ENCODE measurements at regions not wholly inside any gene's neighbourhood (a gene's known extent, or its start where the extent isn't known, plus 50 kb on each side); places are given as distances from the start of the nearest gene placed in this dataset.

- Histone ChIP-seq H3K9me3 (ENCODE audit: control insufficient read depth, insufficient read depth, low read depth, low read length) (no peaks in the 10 kb centered on the region), H3K4me3 (ENCODE audit: low read depth in 2 of 2, low read length in 2 of 2) (no peak overlapping the region), H3K4me1 (ENCODE audit: control insufficient read depth, insufficient read depth, low read length) (no peaks in the 10 kb centered on the region), H3K27ac (ENCODE audit: low read length) (no peak overlapping the region), H3K36me3 (ENCODE audit: control insufficient read depth, insufficient read depth, low read length) (no peaks in the 10 kb centered on the region), H3K27me3 (ENCODE audit: control insufficient read depth, insufficient read depth, low read length) (no peaks in the 10 kb centered on the region)
- in situ Hi-C loops (cut with HindIII; ENCODE audit: low pct_unique_long_range_greater_than_20kb, low sequenced_read_pairs), result no loop called here
- ChIA-PET CTCF (no interaction called here), POLR2A (no interaction called here)
- DNase-seq (ENCODE audit: low read depth, low spot score), result no peak
- no TSS peak for BruUV-seq (replicated peaks)
- intact Hi-C loops (cut with micrococcal nuclease; ENCODE audit: unreplicated experiment), result no loop called here
- no peak for TF ChIP-seq TCF7L2 (IDR thresholded peaks at IDR 0.05; ENCODE audit: low read depth, low read length)
- TF ChIP-seq SIN3A (IDR thresholded peaks at IDR 0.05; ENCODE audit: borderline replicate concordance, insufficient read depth, low read depth, low read length), result no peak
- no peak for TF ChIP-seq POLR2AphosphoS5 (IDR thresholded peaks at IDR 0.05; ENCODE audit: low read depth, low read length)
- TF ChIP-seq, protein P1, sequence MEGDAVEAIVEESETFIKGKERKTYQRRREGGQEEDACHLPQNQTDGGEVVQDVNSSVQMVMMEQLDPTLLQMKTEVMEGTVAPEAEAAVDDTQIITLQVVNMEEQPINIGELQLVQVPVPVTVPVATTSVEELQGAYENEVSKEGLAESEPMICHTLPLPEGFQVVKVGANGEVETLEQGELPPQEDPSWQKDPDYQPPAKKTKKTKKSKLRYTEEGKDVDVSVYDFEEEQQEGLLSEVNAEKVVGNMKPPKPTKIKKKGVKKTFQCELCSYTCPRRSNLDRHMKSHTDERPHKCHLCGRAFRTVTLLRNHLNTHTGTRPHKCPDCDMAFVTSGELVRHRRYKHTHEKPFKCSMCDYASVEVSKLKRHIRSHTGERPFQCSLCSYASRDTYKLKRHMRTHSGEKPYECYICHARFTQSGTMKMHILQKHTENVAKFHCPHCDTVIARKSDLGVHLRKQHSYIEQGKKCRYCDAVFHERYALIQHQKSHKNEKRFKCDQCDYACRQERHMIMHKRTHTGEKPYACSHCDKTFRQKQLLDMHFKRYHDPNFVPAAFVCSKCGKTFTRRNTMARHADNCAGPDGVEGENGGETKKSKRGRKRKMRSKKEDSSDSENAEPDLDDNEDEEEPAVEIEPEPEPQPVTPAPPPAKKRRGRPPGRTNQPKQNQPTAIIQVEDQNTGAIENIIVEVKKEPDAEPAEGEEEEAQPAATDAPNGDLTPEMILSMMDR (IDR thresholded peaks at IDR 0.05), result no peak
- TF ChIP-seq, protein P2, sequence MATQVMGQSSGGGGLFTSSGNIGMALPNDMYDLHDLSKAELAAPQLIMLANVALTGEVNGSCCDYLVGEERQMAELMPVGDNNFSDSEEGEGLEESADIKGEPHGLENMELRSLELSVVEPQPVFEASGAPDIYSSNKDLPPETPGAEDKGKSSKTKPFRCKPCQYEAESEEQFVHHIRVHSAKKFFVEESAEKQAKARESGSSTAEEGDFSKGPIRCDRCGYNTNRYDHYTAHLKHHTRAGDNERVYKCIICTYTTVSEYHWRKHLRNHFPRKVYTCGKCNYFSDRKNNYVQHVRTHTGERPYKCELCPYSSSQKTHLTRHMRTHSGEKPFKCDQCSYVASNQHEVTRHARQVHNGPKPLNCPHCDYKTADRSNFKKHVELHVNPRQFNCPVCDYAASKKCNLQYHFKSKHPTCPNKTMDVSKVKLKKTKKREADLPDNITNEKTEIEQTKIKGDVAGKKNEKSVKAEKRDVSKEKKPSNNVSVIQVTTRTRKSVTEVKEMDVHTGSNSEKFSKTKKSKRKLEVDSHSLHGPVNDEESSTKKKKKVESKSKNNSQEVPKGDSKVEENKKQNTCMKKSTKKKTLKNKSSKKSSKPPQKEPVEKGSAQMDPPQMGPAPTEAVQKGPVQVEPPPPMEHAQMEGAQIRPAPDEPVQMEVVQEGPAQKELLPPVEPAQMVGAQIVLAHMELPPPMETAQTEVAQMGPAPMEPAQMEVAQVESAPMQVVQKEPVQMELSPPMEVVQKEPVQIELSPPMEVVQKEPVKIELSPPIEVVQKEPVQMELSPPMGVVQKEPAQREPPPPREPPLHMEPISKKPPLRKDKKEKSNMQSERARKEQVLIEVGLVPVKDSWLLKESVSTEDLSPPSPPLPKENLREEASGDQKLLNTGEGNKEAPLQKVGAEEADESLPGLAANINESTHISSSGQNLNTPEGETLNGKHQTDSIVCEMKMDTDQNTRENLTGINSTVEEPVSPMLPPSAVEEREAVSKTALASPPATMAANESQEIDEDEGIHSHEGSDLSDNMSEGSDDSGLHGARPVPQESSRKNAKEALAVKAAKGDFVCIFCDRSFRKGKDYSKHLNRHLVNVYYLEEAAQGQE (IDR thresholded peaks at IDR 0.05; ENCODE audit: insufficient read depth in 1 of 2, low read depth in 2 of 2, low read length in 1 of 2), result no peak
- no peak for ATAC-seq
These were observed 158.4 kb upstream of the BCL6 start for GRCh38 chr3:187903697-187904096.

DNA sequence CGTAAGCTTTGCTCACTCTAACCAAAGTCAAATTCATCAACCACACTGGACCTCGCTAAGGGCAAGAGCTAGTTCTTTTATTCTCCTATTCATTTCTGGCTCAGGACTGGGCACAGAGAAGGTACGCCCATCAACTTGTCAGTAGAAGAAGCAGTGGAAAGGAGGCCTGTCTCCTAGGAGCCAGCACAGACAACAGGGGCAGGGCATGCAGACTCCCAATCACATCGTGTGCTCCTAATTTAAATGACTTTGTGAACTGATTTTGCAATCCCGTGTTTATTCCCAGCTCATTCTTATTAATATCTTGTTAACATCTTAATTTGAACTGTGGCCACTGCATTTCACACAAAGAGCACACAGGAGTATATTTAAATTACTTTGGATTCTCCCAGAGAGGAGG, 161.1 kb upstream of the BCL6 start:
- ChIA-PET CTCF (no interaction called here), POLR2A (no interaction called here)
- no peaks in the 10 kb centered on the region for H3K9me3 ChIP-seq (ENCODE audit: control insufficient read depth, insufficient read depth, low read depth, low read length)
- TF ChIP-seq POLR2AphosphoS5 (IDR thresholded peaks at IDR 0.05; ENCODE audit: low read depth, low read length), result no peak
- no peak for TF ChIP-seq TCF7L2 (IDR thresholded peaks at IDR 0.05; ENCODE audit: low read depth, low read length)
- TF ChIP-seq, protein P2 (IDR thresholded peaks at IDR 0.05; ENCODE audit: insufficient read depth in 1 of 2, low read depth in 2 of 2, low read length in 1 of 2), result no peak
- no peak for TF ChIP-seq SIN3A (IDR thresholded peaks at IDR 0.05; ENCODE audit: borderline replicate concordance, insufficient read depth, low read depth, low read length)
- TF ChIP-seq, protein P1 (IDR thresholded peaks at IDR 0.05), result no peak
- H3K36me3 ChIP-seq (ENCODE audit: control insufficient read depth, insufficient read depth, low read length), result no peaks in the 10 kb centered on the region
- no peak overlapping the region for H3K4me3 ChIP-seq (ENCODE audit: low read depth in 2 of 2, low read length in 2 of 2)
- H3K27me3 ChIP-seq (ENCODE audit: control insufficient read depth, insufficient read depth, low read length), result no peaks in the 10 kb centered on the region
- no peak for ATAC-seq
- H3K27ac ChIP-seq (ENCODE audit: low read length), result no peak overlapping the region
- DNase-seq (ENCODE audit: low read depth, low spot score), result no peak
- intact Hi-C loops (cut with micrococcal nuclease; ENCODE audit: unreplicated experiment) (no loop called here), in situ Hi-C loops (cut with HindIII; ENCODE audit: low pct_unique_long_range_greater_than_20kb, low sequenced_read_pairs) (no loop called here)
- no peaks in the 10 kb centered on the region for H3K4me1 ChIP-seq (ENCODE audit: control insufficient read depth, insufficient read depth, low read length)
- no TSS peak for BruUV-seq (replicated peaks)

Data from Panc1 (cell line).